ENCODE measurements at regions not wholly inside any gene's neighbourhood (a gene's known extent, or its start where the extent isn't known, plus 50 kb on each side); places are given as distances from the start of the nearest gene placed in this dataset.
"Not testable (repeated sequence)": the region's sequence is repeated elsewhere in the genome, so short reads cannot be mapped to it uniquely, and the experiment has no call there.

- intact Hi-C loops (cut with DNase I), result no loop called here
Observed at GRCh38 chr7:149586646-149587645, 89.3 kb upstream of the ZNF746 start.

GRCh38 chr7:149584530-149584929 lies 86.9 kb upstream of the ZNF746 start:
- no peak for DNase-seq
- intact Hi-C loops (cut with DNase I), result no loop called here

More at GRCh38 chr7:149586646-149587645, 89.3 kb upstream of the ZNF746 start:
- no peak for DNase-seq

GRCh38 chr7:149584009-149584408 lies 86.4 kb upstream of the ZNF746 start:
- intact Hi-C loops (cut with DNase I), result no loop called here
- DNase-seq, result no peak

GRCh38 chr7:149580328-149580727 lies 82.7 kb upstream of the ZNF746 start:
- intact Hi-C loops (cut with DNase I), result no loop called here
- no peak for DNase-seq

GRCh38 chr7:149579365-149579764 lies 81.8 kb upstream of the ZNF746 start:
- intact Hi-C loops (cut with DNase I), result not testable (repeated sequence)

GRCh38 chr7:149574428-149574827 lies 76.8 kb upstream of the ZNF746 start:
- intact Hi-C loops (cut with DNase I); DNase-seq: not testable (repeated sequence)

More at GRCh38 chr7:149579365-149579764, 81.8 kb upstream of the ZNF746 start:
- not testable (repeated sequence) for DNase-seq

GRCh38 chr7:149573519-149573918 lies 75.9 kb upstream of the ZNF746 start:
- intact Hi-C loops (cut with DNase I), result no loop called here
- no peak for DNase-seq

- intact Hi-C loops (cut with DNase I); DNase-seq: not testable (repeated sequence)
Observed at GRCh38 chr7:149572920-149573319, 75.3 kb upstream of the ZNF746 start.

GRCh38 chr7:149570784-149571183 lies 73.2 kb upstream of the ZNF746 start:
- intact Hi-C loops (cut with DNase I), result no loop called here
- DNase-seq, result no peak

- intact Hi-C loops (cut with DNase I), result no loop called here
- no peak for DNase-seq
Observed at GRCh38 chr7:149569726-149570422, 72.3 kb upstream of the ZNF746 start.

GRCh38 chr7:149569025-149569725 lies 71.6 kb upstream of the ZNF746 start:
- DNase-seq, result no peak
- intact Hi-C loops (cut with DNase I), result no loop called here

- intact Hi-C loops (cut with DNase I), result no loop called here
Observed at GRCh38 chr7:149568218-149568617, 70.6 kb upstream of the ZNF746 start.

GRCh38 chr7:149566103-149566502 lies 68.5 kb upstream of the ZNF746 start:
- DNase-seq, result no peak
- intact Hi-C loops (cut with DNase I), result no loop called here

More at GRCh38 chr7:149568218-149568617, 70.6 kb upstream of the ZNF746 start:
- no peak for DNase-seq

GRCh38 chr7:149565096-149565382 lies 67.4 kb upstream of the ZNF746 start:
- intact Hi-C loops (cut with DNase I), result no loop called here
- DNase-seq, result no peak

- peak in 1 of 42 donors; percentile 15 for DNase-seq
Observed at GRCh38 chr7:149564340-149565095, 66.9 kb upstream of the ZNF746 start.

GRCh38 chr7:149562602-149563001 lies 65.0 kb upstream of the ZNF746 start:
- intact Hi-C loops (cut with DNase I), result no loop called here
- DNase-seq, result no peak

More at GRCh38 chr7:149564340-149565095, 66.9 kb upstream of the ZNF746 start:
- intact Hi-C loops (cut with DNase I), result no loop called here

GRCh38 chr7:149561072-149561471 lies 63.5 kb upstream of the ZNF746 start:
- DNase-seq, result no peak
- intact Hi-C loops (cut with DNase I), result no loop called here

GRCh38 chr7:149559711-149560110 lies 62.1 kb upstream of the ZNF746 start:
- intact Hi-C loops (cut with DNase I), result no loop called here
- no peak for DNase-seq

Data from head of caudate nucleus (tissue), 42 donors.